OCI-LY3 (cell line): ENCODE measurements at regions not wholly inside any gene's neighbourhood (a gene's known extent, or its start where the extent isn't known, plus 50 kb on each side); places are given as distances from the start of the nearest gene placed in this dataset.

Experiments used
- H2AFZ ChIP-seq: fragments of 200-600, 300-600 bp; shearing (Covaris generic); 2 replicates; pipeline ENCODE4 v1.6.0; 2014; ENCODE audit warnings: antibody characterized with exemption, low read depth, low read length
- H3K27ac ChIP-seq: fragments of 200-600, 300-600 bp; sonication (generic); 2 replicates; pipeline ENCODE4 v1.5.1; 2014; ENCODE audit warnings: mild to moderate bottlenecking, low read length, moderate library complexity, mixed read lengths
- H3K27me3 ChIP-seq: fragments of 200-600, 300-600 bp; sonication (generic); 2 replicates; pipeline ENCODE4 v1.6.1; 2014; ENCODE audit warnings: low read depth, low read length, mixed read lengths
- H3K36me3 ChIP-seq: fragments of 200-600, 300-600 bp; sonication (generic); replicated peaks from 2 replicates; pipeline ENCODE3; 2014; ENCODE audit warnings: low read depth, low read length, mixed read lengths
- H3K4me1 ChIP-seq: fragments of 300-600, 200-600 bp; sonication (generic); 2 replicates; pipeline ENCODE4 v1.6.1; 2014; ENCODE audit warnings: low read length, mixed read lengths
- H3K4me2 ChIP-seq: fragments of 200-600, 300-600 bp; sonication (generic); 2 replicates; pipeline ENCODE4 v1.6.1; 2014; ENCODE audit warnings: low read length, mixed read lengths
- H3K4me3 ChIP-seq: fragments of 300-600, 200-600 bp; sonication (generic); 2 replicates; pipeline ENCODE4 v1.5.1; 2014; ENCODE audit warnings: antibody characterized with exemption, mild to moderate bottlenecking, low read length, moderate library complexity
- H3K79me2 ChIP-seq: fragments of 300-600, 200-600 bp; shearing (Covaris generic); 2 replicates; pipeline ENCODE4 v1.6.1; 2014; ENCODE audit warnings: mild to moderate bottlenecking, low read length, mixed read lengths
- H3K9ac ChIP-seq: fragments of 300-600, 200-600 bp; shearing (Covaris generic); 2 replicates; pipeline ENCODE4 v1.6.0; 2014; ENCODE audit warnings: mild to moderate bottlenecking, low read length, moderate library complexity
- H3K9me3 ChIP-seq: fragments of 200-600, 300-600 bp; shearing (Covaris generic); 2 replicates; pipeline ENCODE4 v1.6.1; 2014; ENCODE audit warnings: low read length, mixed read lengths; ENCODE audit not compliant: insufficient read depth
- H4K20me1 ChIP-seq: fragments of 200-600, 300-600 bp; sonication (generic); 2 replicates; pipeline ENCODE4 v1.6.1; 2016; ENCODE audit warnings: low read length, mixed read lengths; ENCODE audit not compliant: insufficient read depth
- CTCF ChIP-seq: fragments of 200-600, 300-600 bp; sonication (generic); IDR thresholded peaks from 2 replicates; pipeline ENCODE4 v1.5.1; 2014; ENCODE audit warnings: antibody characterized with exemption, low read length, low read depth
- EZH2phosphoT487 ChIP-seq: fragments of 200-600 bp; shearing (Covaris generic); IDR thresholded peaks from 2 replicates; pipeline ENCODE4 v1.6.1; 2018; ENCODE audit warnings: antibody characterized with exemption, mixed run types, low read depth

GRCh38 chr16:47986031-47986430 is 169.8 kb downstream of the ABCC12 start:
- TF ChIP-seq EZH2phosphoT487 (no peak), CTCF (no peak)
- Histone ChIP-seq H3K9me3 (no peaks in the 10 kb centered on the region), H3K4me1 (no peaks in the 10 kb centered on the region), H3K36me3 (no peaks in the 10 kb centered on the region), H3K4me2 (no peak overlapping the region), H3K9ac (no peak overlapping the region), H4K20me1 (no peaks in the 10 kb centered on the region), H3K4me3 (no peak overlapping the region), H2AFZ (no peak overlapping the region), H3K27me3 (peaks cover 37% of the 10 kb centered on the region; the same call in 1 of the 2 replicates), H3K27ac (no peak overlapping the region), H3K79me2 (no peaks in the 10 kb centered on the region)

GRCh38 chr16:47984669-47985068 is 171.1 kb downstream of the ABCC12 start:
- no peaks in the 10 kb centered on the region for H3K4me1 ChIP-seq
- H3K36me3 ChIP-seq = no peaks in the 10 kb centered on the region
- H2AFZ ChIP-seq = no peak overlapping the region
- no peak overlapping the region for H3K9ac ChIP-seq
- no peak overlapping the region for H3K4me3 ChIP-seq
- H4K20me1 ChIP-seq = no peaks in the 10 kb centered on the region
- no peak for TF ChIP-seq EZH2phosphoT487
- TF ChIP-seq CTCF = no peak
- H3K4me2 ChIP-seq = no peak overlapping the region
- no peaks in the 10 kb centered on the region for H3K79me2 ChIP-seq
- H3K27me3 ChIP-seq = peaks cover 34% of the 10 kb centered on the region; the same call in 1 of the 2 replicates
- no peak overlapping the region for H3K27ac ChIP-seq
- no peaks in the 10 kb centered on the region for H3K9me3 ChIP-seq

DNA sequence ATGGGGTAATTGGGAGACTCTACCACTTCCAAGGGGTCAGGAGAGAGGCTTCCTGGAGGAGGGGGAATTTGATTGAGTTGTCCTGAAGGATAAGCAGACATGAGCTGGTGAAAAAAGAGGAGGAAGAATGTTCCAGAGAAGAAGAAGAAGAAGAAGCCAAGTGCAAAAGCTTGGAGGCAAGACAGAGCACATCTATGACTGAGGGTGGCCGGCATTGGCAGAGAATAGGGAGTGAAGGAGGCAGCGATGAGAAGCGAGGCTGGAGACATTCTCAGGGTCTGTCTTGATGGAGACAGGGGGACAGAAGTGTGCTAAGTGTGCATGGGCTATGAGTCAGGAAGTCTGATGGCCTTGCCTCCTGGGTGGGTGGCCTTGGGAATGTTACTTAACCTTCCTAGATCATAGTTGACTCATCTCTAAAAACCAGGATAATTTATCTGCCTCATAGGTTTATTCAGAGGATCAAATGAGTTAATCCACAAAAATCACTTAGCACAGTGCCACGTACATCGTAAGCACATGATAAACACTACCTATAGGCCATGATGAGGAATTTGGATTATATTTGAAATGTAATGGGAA is 171.7 kb downstream of the ABCC12 start:
- Histone ChIP-seq H3K9me3 (no peaks in the 10 kb centered on the region), H3K36me3 (no peaks in the 10 kb centered on the region), H3K4me3 (no peak overlapping the region), H2AFZ (no peak overlapping the region), H3K27ac (no peak overlapping the region), H3K4me2 (no peak overlapping the region), H3K9ac (no peak overlapping the region), H3K79me2 (no peaks in the 10 kb centered on the region), H4K20me1 (no peaks in the 10 kb centered on the region), H3K4me1 (no peaks in the 10 kb centered on the region), H3K27me3 (peaks cover 33% of the 10 kb centered on the region; the same call in 1 of the 2 replicates)
- no peak for TF ChIP-seq EZH2phosphoT487
- TF ChIP-seq CTCF = no peak

- Histone ChIP-seq H3K79me2 (no peaks in the 10 kb centered on the region), H3K4me2 (no peak overlapping the region), H3K36me3 (no peaks in the 10 kb centered on the region), H2AFZ (no peak overlapping the region), H3K4me3 (no peak overlapping the region), H3K27me3 (peaks cover 19% of the 10 kb centered on the region; the same call in 1 of the 2 replicates), H3K9ac (no peak overlapping the region), H4K20me1 (no peaks in the 10 kb centered on the region), H3K4me1 (no peaks in the 10 kb centered on the region), H3K9me3 (no peaks in the 10 kb centered on the region), H3K27ac (no peak overlapping the region)
- TF ChIP-seq EZH2phosphoT487 (no peak), CTCF (no peak)
Measured at GRCh38 chr16:47980212-47980611, 175.6 kb downstream of the ABCC12 start.
